Muscle of back (tissue), 3 donors: ENCODE measurements at regions not wholly inside any gene's neighbourhood (a gene's known extent, or its start where the extent isn't known, plus 50 kb on each side); places are given as distances from the start of the nearest gene placed in this dataset.

Experiments used
- DNase-seq, 3 donors: peaks; one replicate each; pipeline versions ENCODE4 v3.0.0 to v3.0.0-alpha.2; 2013

GRCh38 chr9:16196206-16196605 lies 643.4 kb downstream of the CCDC171 start:
- DNase-seq = no peak

GRCh38 chr9:16197578-16198370 lies 644.9 kb downstream of the CCDC171 start:
- no peak for DNase-seq

GRCh38 chr9:16198996-16199395 lies 646.2 kb downstream of the CCDC171 start:
- DNase-seq = peak in 1 of 3 donors; percentile 29

- no peak for DNase-seq
Observed at GRCh38 chr9:16202221-16202620, 649.4 kb downstream of the CCDC171 start.

GRCh38 chr9:16202914-16203728 lies 650.3 kb downstream of the CCDC171 start:
- DNase-seq = peak in 1 of 3 donors; percentile 89

GRCh38 chr9:16203729-16204573 lies 651.1 kb downstream of the CCDC171 start:
- DNase-seq = no peak

GRCh38 chr9:16205455-16205854 lies 652.6 kb downstream of the CCDC171 start:
- DNase-seq = no peak

- no peak for DNase-seq
Observed at GRCh38 chr9:16206518-16206917, 653.7 kb downstream of the CCDC171 start.

GRCh38 chr9:16207161-16207560 lies 654.3 kb downstream of the CCDC171 start:
- peak in 2 of 3 donors; percentile 70 to 88 for DNase-seq

- DNase-seq = no peak
Observed at GRCh38 chr9:16210440-16210839, 657.6 kb downstream of the CCDC171 start.

- no peak for DNase-seq
Observed at GRCh38 chr9:16211946-16212345, 658.5 kb downstream of the BNC2 start.

- peak; percentile 88 to 93 (median 89) for DNase-seq
Observed at GRCh38 chr9:16213781-16214515, 656.5 kb downstream of the BNC2 start.

- peak in 1 of 3 donors; percentile 81 for DNase-seq
Observed at GRCh38 chr9:16214677-16215352, 655.7 kb downstream of the BNC2 start.

- peak in 1 of 3 donors; percentile 43 for DNase-seq
Observed at GRCh38 chr9:16215353-16215680, 655.2 kb downstream of the BNC2 start.

GRCh38 chr9:16217943-16218701 lies 652.3 kb downstream of the BNC2 start:
- DNase-seq = no peak

GRCh38 chr9:16221366-16221765 lies 649.1 kb downstream of the BNC2 start:
- DNase-seq = peak in 1 of 3 donors; percentile 65

- peak in 1 of 3 donors; percentile 45 for DNase-seq
Observed at GRCh38 chr9:16221822-16222547, 648.5 kb downstream of the BNC2 start.

GRCh38 chr9:16223074-16223871 lies 647.2 kb downstream of the BNC2 start:
- no peak for DNase-seq
